ENCODE measurements at regions not wholly inside any gene's neighbourhood (a gene's known extent, or its start where the extent isn't known, plus 50 kb on each side); places are given as distances from the start of the nearest gene placed in this dataset.

DNA sequence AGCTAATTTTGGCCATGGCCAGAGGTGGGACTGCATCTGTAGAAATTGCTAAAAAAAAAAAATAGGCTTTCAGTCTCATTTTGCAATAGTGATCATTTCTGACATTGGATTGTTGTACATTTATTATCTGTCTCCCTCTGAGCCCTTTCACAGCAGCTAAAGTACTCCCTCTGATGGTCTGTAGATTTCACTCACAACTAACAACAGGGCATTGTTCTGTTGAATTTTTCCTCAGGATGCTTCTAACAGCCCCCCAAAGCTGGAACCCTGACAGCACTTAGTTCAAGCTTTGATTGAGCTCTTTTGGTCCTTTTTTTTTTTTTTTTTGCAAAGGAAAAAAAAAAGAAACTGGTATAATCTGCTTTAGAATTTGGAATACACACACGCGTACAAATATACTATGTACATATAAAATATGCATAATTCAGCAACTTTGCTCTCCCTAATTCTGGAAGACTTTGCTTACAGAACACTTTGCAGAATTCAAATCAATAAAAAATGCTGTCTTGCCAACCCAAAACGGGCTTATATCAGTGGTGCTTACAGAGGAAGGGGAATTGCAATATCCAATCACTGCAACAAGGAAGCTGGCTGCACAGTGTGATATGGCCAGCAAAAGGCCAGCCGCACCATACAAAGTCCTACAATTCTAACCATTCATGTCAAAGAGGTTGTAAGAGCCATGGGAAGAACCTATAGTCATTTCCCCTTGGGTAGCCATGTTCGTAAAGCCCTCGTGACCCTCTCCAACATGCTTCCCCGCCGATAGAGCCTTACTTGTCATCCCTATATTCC is 406.4 kb downstream of the SMARCA1 start:
- no peak for DNase-seq
- Histone ChIP-seq H3K36me3 (no peaks in the 10 kb centered on the region), H3K27ac (no peak overlapping the region), H3K4me1 (no peaks in the 10 kb centered on the region), H3K4me3 (no peak overlapping the region), H3K9me3 (no peaks in the 10 kb centered on the region), H3K27me3 (no peaks in the 10 kb centered on the region), H3K9ac (ENCODE audit: low read depth in 2 of 2, low read length in 2 of 2) (no peak overlapping the region)
- TF ChIP-seq, protein P1, sequence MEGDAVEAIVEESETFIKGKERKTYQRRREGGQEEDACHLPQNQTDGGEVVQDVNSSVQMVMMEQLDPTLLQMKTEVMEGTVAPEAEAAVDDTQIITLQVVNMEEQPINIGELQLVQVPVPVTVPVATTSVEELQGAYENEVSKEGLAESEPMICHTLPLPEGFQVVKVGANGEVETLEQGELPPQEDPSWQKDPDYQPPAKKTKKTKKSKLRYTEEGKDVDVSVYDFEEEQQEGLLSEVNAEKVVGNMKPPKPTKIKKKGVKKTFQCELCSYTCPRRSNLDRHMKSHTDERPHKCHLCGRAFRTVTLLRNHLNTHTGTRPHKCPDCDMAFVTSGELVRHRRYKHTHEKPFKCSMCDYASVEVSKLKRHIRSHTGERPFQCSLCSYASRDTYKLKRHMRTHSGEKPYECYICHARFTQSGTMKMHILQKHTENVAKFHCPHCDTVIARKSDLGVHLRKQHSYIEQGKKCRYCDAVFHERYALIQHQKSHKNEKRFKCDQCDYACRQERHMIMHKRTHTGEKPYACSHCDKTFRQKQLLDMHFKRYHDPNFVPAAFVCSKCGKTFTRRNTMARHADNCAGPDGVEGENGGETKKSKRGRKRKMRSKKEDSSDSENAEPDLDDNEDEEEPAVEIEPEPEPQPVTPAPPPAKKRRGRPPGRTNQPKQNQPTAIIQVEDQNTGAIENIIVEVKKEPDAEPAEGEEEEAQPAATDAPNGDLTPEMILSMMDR (IDR thresholded peaks at IDR 0.05): no peak
- intact Hi-C loops (cut with DNase I): no loop called here

GRCh38 chrX:129115935-129116334 is 407.4 kb downstream of the SMARCA1 start:
- Histone ChIP-seq H3K27me3 (no peaks in the 10 kb centered on the region), H3K9ac (ENCODE audit: low read depth in 2 of 2, low read length in 2 of 2) (no peak overlapping the region), H3K4me3 (no peak overlapping the region), H3K4me1 (no peaks in the 10 kb centered on the region), H3K9me3 (no peaks in the 10 kb centered on the region), H3K27ac (no peak overlapping the region), H3K36me3 (no peaks in the 10 kb centered on the region)
- no peak for DNase-seq
- TF ChIP-seq, protein P1 (IDR thresholded peaks at IDR 0.05): no peak
- intact Hi-C loops (cut with DNase I): no loop called here

- no peaks in the 10 kb centered on the region for H3K27me3 ChIP-seq
- TF ChIP-seq, protein P1 (IDR thresholded peaks at IDR 0.05): peak; percentile 27
- peak; percentile 48 for DNase-seq
- no peaks in the 10 kb centered on the region for H3K9me3 ChIP-seq
- H3K36me3 ChIP-seq: no peaks in the 10 kb centered on the region
- H3K9ac ChIP-seq (ENCODE audit: low read depth in 2 of 2, low read length in 2 of 2): no peak overlapping the region
- no peaks in the 10 kb centered on the region for H3K4me1 ChIP-seq
- intact Hi-C loops (cut with DNase I): no loop called here
- no peak overlapping the region for H3K27ac ChIP-seq
- H3K4me3 ChIP-seq: no peak overlapping the region
Observed at GRCh38 chrX:129115104-129115503, 408.2 kb downstream of the SMARCA1 start.

DNA sequence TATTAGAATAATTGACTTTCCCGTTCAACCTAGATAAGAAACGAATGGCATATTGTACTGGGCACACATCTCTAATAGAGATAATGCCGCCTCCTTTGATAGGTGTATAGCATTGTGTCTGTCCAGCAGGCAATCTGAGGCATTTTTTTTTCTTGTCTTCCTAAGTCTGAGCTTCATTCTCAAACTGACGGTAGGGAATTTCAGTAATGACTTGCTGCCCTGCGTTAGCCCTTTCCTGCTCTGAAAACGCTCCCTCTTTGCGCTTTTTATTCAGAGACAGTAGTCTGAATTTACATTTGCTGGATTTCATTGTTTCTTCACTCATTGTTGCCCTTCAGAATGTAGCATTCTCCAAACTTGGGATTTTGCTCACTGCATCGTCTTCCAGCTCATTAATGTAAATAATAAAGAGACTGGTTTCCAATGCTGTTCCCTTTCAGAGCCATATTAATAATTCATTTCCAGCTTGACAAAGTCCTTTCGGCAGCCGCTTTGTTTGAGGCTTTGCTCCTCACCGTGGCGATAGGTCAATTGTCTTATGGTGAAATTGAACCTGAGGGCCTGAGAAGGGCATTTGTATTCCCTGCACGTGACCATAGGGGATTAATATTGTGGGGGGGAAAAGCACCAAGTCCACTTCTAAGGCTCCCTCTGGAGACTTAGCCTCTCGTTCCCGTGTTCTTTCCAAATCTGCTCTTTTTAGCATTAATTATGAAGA is 412.1 kb downstream of the SMARCA1 start:
- intact Hi-C loops (cut with DNase I): no loop called here
- H3K36me3 ChIP-seq: no peaks in the 10 kb centered on the region
- no peak overlapping the region for H3K27ac ChIP-seq
- H3K4me1 ChIP-seq: no peaks in the 10 kb centered on the region
- TF ChIP-seq, protein P1 (IDR thresholded peaks at IDR 0.05): no peak
- H3K9ac ChIP-seq (ENCODE audit: low read depth in 2 of 2, low read length in 2 of 2): no peak overlapping the region
- DNase-seq: no peak
- no peak overlapping the region for H3K4me3 ChIP-seq
- no peaks in the 10 kb centered on the region for H3K27me3 ChIP-seq
- H3K9me3 ChIP-seq: no peaks in the 10 kb centered on the region

GRCh38 chrX:129108936-129109335 is 414.4 kb downstream of the SMARCA1 start:
- Histone ChIP-seq H3K36me3 (no peaks in the 10 kb centered on the region), H3K9me3 (no peaks in the 10 kb centered on the region), H3K4me3 (no peak overlapping the region), H3K27me3 (no peaks in the 10 kb centered on the region), H3K4me1 (no peaks in the 10 kb centered on the region), H3K27ac (no peak overlapping the region), H3K9ac (ENCODE audit: low read depth in 2 of 2, low read length in 2 of 2) (no peak overlapping the region)
- no peak for DNase-seq
- intact Hi-C loops (cut with DNase I): no loop called here
- TF ChIP-seq, protein P1 (IDR thresholded peaks at IDR 0.05): no peak

Data from colonic mucosa (tissue), 4 donors.